CD4-positive, alpha-beta T cell (primary cell): ENCODE measurements at regions not wholly inside any gene's neighbourhood (a gene's known extent, or its start where the extent isn't known, plus 50 kb on each side); places are given as distances from the start of the nearest gene placed in this dataset.

ENCODE experiments used
- ATAC-seq: fragments of 200-7000 bp; cut with Tn5 transposase; one replicate; pipeline ENCODE4 v1.10.0; 2022; ENCODE audit warnings: mild to moderate bottlenecking; ENCODE audit not compliant: poor library complexity
- CTCF ChIA-PET: fragments of 350-600 bp; sonication (Branson Sonifier 250); formaldehyde crosslinking; loops from one replicate; lab custom pipeline; 2021; ENCODE audit warnings: antibody characterized with exemption, inconsistent platforms; lab: Charles Lee
- POLR2A ChIA-PET: fragments of 350-600 bp; sonication (Branson Sonifier 250); formaldehyde crosslinking; loops from one replicate; lab custom pipeline; 2021; ENCODE audit warnings: antibody characterized with exemption, inconsistent platforms; lab: Charles Lee
- DNase-seq, 14 experiments: peaks; one replicate each; pipeline ENCODE4 v3.0.0-alpha.2; 2013 to 2020; ENCODE audit warnings: mixed read lengths in 2 of 14
- H3K27ac ChIP-seq, 2 donors: one replicate each; pipeline versions ENCODE4 v1.5.1 to v1.7.0; 2013; ENCODE audit warnings: low read length in 2 of 2, low read depth in 1 of 2, mild to moderate bottlenecking in 1 of 2
- H3K27me3 ChIP-seq, 2 experiments: 1 replicate in 1 of 2; 2 replicates in 1 of 2; pipeline versions ENCODE4 v1.6.1 to v1.7.0; 2013; ENCODE audit warnings: low read length in 2 of 2, control low read depth in 1 of 2, mild to moderate bottlenecking in 1 of 2, moderate library complexity in 1 of 2; ENCODE audit not compliant: insufficient read depth in 2 of 2, control insufficient read depth in 1 of 2
- H3K36me3 ChIP-seq: one replicate; pipeline ENCODE4 v1.6.1; 2013; ENCODE audit warnings: low read length, control low read depth; ENCODE audit not compliant: insufficient read depth
- H3K4me1 ChIP-seq: one replicate; pipeline ENCODE4 v1.6.1; 2013; ENCODE audit warnings: low read length, control low read depth; ENCODE audit not compliant: insufficient read depth
- H3K4me3 ChIP-seq: one replicate; pipeline ENCODE4 v1.5.1; 2013; ENCODE audit warnings: mild to moderate bottlenecking, low read length, moderate library complexity
- H3K9me3 ChIP-seq, 2 experiments: 1 replicate in 1 of 2; 2 replicates in 1 of 2; pipeline versions ENCODE4 v1.6.1 to v1.7.0; 2013; ENCODE audit warnings: low read length in 2 of 2, mild to moderate bottlenecking in 2 of 2, control low read depth in 1 of 2, moderate library complexity in 1 of 2; ENCODE audit not compliant: control insufficient read depth in 1 of 2, insufficient read depth in 1 of 2
- H3K27ac Mint-ChIP-seq: one replicate; pipeline ENCODE4 v1.8.0; 2020; ENCODE audit warnings: mixed read lengths
- H3K27me3 Mint-ChIP-seq: one replicate; pipeline ENCODE4 v1.8.0; 2021; ENCODE audit warnings: mixed read lengths
- H3K36me3 Mint-ChIP-seq: one replicate; pipeline ENCODE4 v1.8.0; 2021; ENCODE audit warnings: low read depth, mixed read lengths
- H3K4me1 Mint-ChIP-seq: one replicate; pipeline ENCODE4 v1.8.0; 2021; ENCODE audit warnings: low read depth, mixed read lengths
- H3K4me3 Mint-ChIP-seq: one replicate; pipeline ENCODE4 v1.8.0; 2020; ENCODE audit warnings: mild to moderate bottlenecking, mixed read lengths
- H3K9me3 Mint-ChIP-seq: one replicate; pipeline ENCODE4 v1.8.0; 2020; ENCODE audit warnings: mixed read lengths
- intact Hi-C, 2 experiments: fragments of 100-400 bp; cut with DNase I in 1 of 2; cut with micrococcal nuclease in 1 of 2; formaldehyde crosslinking; loops; one replicate each; pipeline versions ENCODE4 v1.15.1 to v1.9.0; 2023 to 2025; cut with DNase I, micrococcal nuclease
- TF ChIP-seq, protein P1 (sequence below): fragments of 200-600 bp; IDR thresholded peaks from one replicate; pipeline ENCODE4 v1.8.0; 2022; ENCODE audit warnings: antibody characterized with exemption, mild to moderate bottlenecking

DNA sequence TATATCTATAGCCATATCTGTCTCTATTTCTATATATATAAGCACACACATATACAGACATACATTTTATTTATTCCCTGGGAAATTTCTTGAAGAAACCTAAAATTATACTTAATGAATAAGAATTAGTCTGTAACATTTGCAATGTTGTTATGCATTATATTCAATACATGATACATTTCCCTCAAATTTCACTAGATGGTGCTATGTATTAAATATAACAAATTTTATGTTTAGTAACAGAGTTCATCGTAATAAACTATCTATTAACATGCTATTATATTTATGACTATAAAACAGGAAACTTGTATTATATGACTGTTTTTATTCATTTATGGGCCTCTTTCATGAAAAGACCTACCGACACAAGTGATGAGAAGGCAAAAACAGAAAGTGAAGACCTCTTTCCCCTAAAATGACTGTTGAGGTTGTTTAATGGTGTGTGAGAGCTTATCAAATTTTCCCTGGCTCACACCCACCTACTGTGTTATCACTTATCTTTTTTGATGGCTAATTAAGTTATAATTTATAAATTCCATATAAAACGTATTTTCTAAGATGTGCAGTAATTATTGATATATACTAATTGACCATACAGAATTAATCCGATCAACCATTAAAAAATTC is 881.9 kb downstream of the SLITRK6 start:
- intact Hi-C loops, result no loop called here
- no peak overlapping the region for H3K4me3 ChIP-seq
- Mint-ChIP-seq H3K9me3 (no peaks in the 10 kb centered on the region), H3K4me1 (no peaks in the 10 kb centered on the region), H3K27me3 (no peaks in the 10 kb centered on the region), H3K27ac (no peak overlapping the region), H3K36me3 (no peaks in the 10 kb centered on the region), H3K4me3 (no peak overlapping the region)
- TF ChIP-seq, protein P1, sequence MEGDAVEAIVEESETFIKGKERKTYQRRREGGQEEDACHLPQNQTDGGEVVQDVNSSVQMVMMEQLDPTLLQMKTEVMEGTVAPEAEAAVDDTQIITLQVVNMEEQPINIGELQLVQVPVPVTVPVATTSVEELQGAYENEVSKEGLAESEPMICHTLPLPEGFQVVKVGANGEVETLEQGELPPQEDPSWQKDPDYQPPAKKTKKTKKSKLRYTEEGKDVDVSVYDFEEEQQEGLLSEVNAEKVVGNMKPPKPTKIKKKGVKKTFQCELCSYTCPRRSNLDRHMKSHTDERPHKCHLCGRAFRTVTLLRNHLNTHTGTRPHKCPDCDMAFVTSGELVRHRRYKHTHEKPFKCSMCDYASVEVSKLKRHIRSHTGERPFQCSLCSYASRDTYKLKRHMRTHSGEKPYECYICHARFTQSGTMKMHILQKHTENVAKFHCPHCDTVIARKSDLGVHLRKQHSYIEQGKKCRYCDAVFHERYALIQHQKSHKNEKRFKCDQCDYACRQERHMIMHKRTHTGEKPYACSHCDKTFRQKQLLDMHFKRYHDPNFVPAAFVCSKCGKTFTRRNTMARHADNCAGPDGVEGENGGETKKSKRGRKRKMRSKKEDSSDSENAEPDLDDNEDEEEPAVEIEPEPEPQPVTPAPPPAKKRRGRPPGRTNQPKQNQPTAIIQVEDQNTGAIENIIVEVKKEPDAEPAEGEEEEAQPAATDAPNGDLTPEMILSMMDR, result no peak
- no peak overlapping the region for H3K27ac ChIP-seq
- CTCF ChIA-PET, result no interaction called here
- ATAC-seq (no peak), DNase-seq (no peak)
- no peaks in the 10 kb centered on the region for H3K36me3 ChIP-seq
- H3K9me3 ChIP-seq, result peaks cover 0 to 4% of the 10 kb centered on the region in 2 experiments
- no peaks in the 10 kb centered on the region for H3K27me3 ChIP-seq
- H3K4me1 ChIP-seq, result no peaks in the 10 kb centered on the region
- POLR2A ChIA-PET, result no interaction called here

DNA sequence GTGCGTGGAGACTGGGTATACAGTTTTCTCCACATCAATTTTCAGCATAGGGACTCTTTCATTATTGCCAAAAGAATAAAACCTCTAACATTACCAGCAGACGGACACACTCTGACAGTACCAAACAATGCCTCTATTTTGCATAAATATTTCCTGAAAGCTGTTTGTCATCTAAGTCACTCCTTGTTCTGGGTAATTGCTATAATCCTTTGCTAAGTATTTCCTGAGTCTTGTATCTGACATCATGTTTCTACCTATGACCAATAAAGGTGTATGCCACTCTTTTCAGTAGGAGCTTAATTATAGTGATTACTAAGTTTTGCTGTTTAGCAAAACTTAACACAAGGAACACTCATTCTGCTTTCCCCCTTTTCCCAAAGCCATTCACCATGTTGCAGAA is 886.5 kb downstream of the SLITRK6 start:
- intact Hi-C loops, result no loop called here
- Mint-ChIP-seq H3K4me1 (no peaks in the 10 kb centered on the region), H3K4me3 (no peak overlapping the region), H3K36me3 (no peaks in the 10 kb centered on the region), H3K9me3 (peaks cover 2% of the 10 kb centered on the region), H3K27ac (no peak overlapping the region), H3K27me3 (no peaks in the 10 kb centered on the region)
- ChIA-PET POLR2A (no interaction called here), CTCF (no interaction called here)
- ATAC-seq (no peak), DNase-seq (no peak)
- Histone ChIP-seq H3K9me3 (peaks cover 0 to 4% of the 10 kb centered on the region in 2 experiments), H3K4me3 (no peak overlapping the region), H3K36me3 (no peaks in the 10 kb centered on the region), H3K4me1 (no peaks in the 10 kb centered on the region), H3K27me3 (no peaks in the 10 kb centered on the region), H3K27ac (no peak overlapping the region)
- TF ChIP-seq, protein P1, result no peak

DNA sequence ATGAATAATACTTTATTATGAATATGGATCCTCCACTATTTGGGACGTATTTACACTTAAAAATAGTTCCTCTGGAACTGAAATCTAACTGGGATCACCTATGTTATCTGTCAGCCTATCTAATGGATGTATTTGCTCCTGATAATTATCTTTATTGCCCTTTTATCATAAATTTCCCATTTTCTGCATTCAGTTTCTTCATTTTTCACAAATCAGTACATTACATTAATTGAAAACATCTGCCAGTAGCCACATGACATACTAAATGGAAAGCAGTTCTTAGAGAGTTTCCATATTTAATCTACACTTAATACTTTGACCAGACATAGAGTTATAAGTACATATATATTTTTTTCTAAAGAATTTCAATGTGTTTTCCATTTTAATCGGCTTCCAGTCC is 888.8 kb downstream of the SLITRK6 start:
- ATAC-seq, result no peak
- DNase-seq, result no peak
- no peaks in the 10 kb centered on the region for H3K36me3 ChIP-seq
- H3K4me1 ChIP-seq, result no peaks in the 10 kb centered on the region
- Mint-ChIP-seq H3K36me3 (no peaks in the 10 kb centered on the region), H3K27me3 (no peaks in the 10 kb centered on the region), H3K4me3 (no peak overlapping the region), H3K4me1 (no peaks in the 10 kb centered on the region), H3K27ac (no peak overlapping the region), H3K9me3 (peaks cover 2% of the 10 kb centered on the region)
- H3K27me3 ChIP-seq, result no peaks in the 10 kb centered on the region
- intact Hi-C loops, result no loop called here
- no peak overlapping the region for H3K4me3 ChIP-seq
- no peak overlapping the region for H3K27ac ChIP-seq
- POLR2A ChIA-PET, result no interaction called here
- TF ChIP-seq, protein P1, result no peak
- CTCF ChIA-PET, result no interaction called here
- peaks cover 0 to under 1% of the 10 kb centered on the region in 2 experiments for H3K9me3 ChIP-seq
